ENCODE measurements at regions not wholly inside any gene's neighbourhood (a gene's known extent, or its start where the extent isn't known, plus 50 kb on each side); places are given as distances from the start of the nearest gene placed in this dataset.

DNA sequence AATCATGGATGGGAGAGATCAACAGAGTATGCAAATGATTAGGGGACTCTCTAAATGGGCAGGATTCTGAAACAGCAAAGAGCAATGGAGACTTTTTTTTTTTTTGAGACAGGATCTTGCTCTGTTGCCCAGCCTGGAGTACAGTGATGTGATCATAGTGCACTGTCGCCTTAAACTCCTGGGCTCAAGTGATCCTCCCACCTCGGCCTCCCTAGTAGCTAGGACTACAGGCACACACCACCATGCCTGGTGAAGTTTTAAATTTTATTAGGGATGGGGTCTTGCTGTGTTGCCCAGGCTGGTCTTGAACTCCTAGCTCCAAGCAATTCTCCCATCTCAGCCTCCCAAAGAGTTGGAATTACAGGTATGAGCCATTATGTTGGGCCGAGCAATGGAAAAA is 255.0 kb upstream of the ZFHX3 start:
- H3K4me3 Mint-ChIP-seq: no peak overlapping the region
- intact Hi-C loops (cut with micrococcal nuclease): no loop called here
- no peaks in the 10 kb centered on the region for H3K27me3 Mint-ChIP-seq
- ATAC-seq: no peak
- H3K9me3 Mint-ChIP-seq: no peaks in the 10 kb centered on the region
- TF ChIP-seq, protein P1, sequence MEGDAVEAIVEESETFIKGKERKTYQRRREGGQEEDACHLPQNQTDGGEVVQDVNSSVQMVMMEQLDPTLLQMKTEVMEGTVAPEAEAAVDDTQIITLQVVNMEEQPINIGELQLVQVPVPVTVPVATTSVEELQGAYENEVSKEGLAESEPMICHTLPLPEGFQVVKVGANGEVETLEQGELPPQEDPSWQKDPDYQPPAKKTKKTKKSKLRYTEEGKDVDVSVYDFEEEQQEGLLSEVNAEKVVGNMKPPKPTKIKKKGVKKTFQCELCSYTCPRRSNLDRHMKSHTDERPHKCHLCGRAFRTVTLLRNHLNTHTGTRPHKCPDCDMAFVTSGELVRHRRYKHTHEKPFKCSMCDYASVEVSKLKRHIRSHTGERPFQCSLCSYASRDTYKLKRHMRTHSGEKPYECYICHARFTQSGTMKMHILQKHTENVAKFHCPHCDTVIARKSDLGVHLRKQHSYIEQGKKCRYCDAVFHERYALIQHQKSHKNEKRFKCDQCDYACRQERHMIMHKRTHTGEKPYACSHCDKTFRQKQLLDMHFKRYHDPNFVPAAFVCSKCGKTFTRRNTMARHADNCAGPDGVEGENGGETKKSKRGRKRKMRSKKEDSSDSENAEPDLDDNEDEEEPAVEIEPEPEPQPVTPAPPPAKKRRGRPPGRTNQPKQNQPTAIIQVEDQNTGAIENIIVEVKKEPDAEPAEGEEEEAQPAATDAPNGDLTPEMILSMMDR (IDR thresholded peaks at IDR 0.05): no peak
- no peak overlapping the region for H3K27ac Mint-ChIP-seq
- DNase-seq: no peak
- ChIA-PET CTCF (no interaction called here), POLR2A (interaction anchor here (0.6 kb wide), 1 partner anchor 1186 kb away, joined by 4 read pairs; no protein-coding TSS in a partner anchor)
- H3K4me1 Mint-ChIP-seq (ENCODE audit: low read depth): no peaks in the 10 kb centered on the region
- H3K36me3 Mint-ChIP-seq (ENCODE audit: low read depth): no peaks in the 10 kb centered on the region

DNA sequence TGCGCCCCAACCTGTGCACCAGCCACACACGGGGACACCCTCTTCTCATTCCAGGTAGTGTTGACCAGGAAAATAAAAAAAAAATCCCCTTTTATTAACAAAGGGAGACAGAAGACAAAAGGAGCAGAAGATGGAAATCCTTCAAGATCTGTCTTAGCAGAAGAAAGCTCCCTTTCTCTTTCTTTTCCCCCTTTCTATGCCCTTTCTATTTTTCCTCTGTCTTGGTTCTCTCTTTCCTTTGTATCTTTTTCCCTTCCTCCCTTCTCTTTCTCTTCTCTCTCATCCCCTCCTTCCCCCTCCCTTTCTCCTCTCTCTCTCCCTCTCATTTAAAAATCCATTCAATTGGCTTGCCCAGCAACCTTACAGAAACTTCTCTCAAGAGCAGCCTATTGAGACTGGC is 254.1 kb upstream of the ZFHX3 start:
- no peak overlapping the region for H3K4me3 Mint-ChIP-seq
- ChIA-PET CTCF (no interaction called here), POLR2A (no interaction called here)
- intact Hi-C loops (cut with micrococcal nuclease): no loop called here
- ATAC-seq (no peak), DNase-seq (no peak)
- TF ChIP-seq, protein P1 (IDR thresholded peaks at IDR 0.05): no peak
- H3K27me3 Mint-ChIP-seq: no peaks in the 10 kb centered on the region
- no peaks in the 10 kb centered on the region for H3K36me3 Mint-ChIP-seq (ENCODE audit: low read depth)
- H3K4me1 Mint-ChIP-seq (ENCODE audit: low read depth): no peaks in the 10 kb centered on the region
- no peak overlapping the region for H3K27ac Mint-ChIP-seq
- no peaks in the 10 kb centered on the region for H3K9me3 Mint-ChIP-seq

DNA sequence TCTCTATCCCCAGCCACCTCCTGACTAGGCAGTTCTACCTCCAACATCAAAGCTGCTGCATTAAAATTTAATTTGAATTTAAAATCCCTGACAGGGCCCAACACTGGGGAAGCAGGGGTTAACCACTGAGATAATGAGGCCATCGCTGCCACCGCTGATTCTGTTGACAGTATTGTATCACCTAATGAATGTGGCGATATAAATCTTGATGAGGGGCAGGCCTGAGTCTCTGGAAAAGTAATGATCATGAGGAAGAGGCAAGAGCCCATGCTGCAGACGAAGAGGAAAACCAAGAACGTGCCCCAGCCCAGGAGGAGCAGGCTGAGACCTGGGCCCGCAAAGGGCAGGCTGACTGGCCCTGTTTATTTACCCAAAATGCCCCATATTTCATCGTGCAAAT is 251.4 kb upstream of the ZFHX3 start:
- TF ChIP-seq, protein P1 (IDR thresholded peaks at IDR 0.05): no peak
- intact Hi-C loops (cut with micrococcal nuclease): no loop called here
- no peaks in the 10 kb centered on the region for H3K36me3 Mint-ChIP-seq (ENCODE audit: low read depth)
- no peak overlapping the region for H3K4me3 Mint-ChIP-seq
- POLR2A ChIA-PET: no interaction called here
- no peak for ATAC-seq
- H3K4me1 Mint-ChIP-seq (ENCODE audit: low read depth): no peaks in the 10 kb centered on the region
- CTCF ChIA-PET: no interaction called here
- no peaks in the 10 kb centered on the region for H3K9me3 Mint-ChIP-seq
- DNase-seq: no peak
- no peak overlapping the region for H3K27ac Mint-ChIP-seq
- H3K27me3 Mint-ChIP-seq: no peaks in the 10 kb centered on the region

DNA sequence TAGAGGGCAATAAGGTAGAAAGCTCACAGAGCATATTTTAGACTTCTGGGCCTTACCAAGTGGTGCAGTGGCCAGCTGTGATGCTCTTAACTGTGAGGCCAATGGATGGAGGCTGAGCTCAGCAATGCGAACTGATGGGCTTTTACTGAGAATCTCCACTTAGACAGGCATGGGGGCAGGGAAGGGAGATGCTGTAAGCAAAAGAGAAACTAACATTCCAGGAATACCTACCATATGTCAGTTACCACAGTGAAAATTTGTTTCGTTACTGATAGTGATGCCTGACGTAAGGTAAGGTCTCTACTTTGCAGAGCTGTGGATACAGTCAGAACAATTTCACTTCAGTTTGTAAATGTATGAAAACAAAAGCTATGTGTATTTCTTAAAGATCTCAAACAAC is 250.6 kb upstream of the ZFHX3 start:
- intact Hi-C loops (cut with micrococcal nuclease): no loop called here
- no peaks in the 10 kb centered on the region for H3K4me1 Mint-ChIP-seq (ENCODE audit: low read depth)
- CTCF ChIA-PET: no interaction called here
- ATAC-seq: no peak
- no peak overlapping the region for H3K27ac Mint-ChIP-seq
- TF ChIP-seq, protein P1 (IDR thresholded peaks at IDR 0.05): no peak
- POLR2A ChIA-PET: no interaction called here
- DNase-seq: no peak
- no peaks in the 10 kb centered on the region for H3K36me3 Mint-ChIP-seq (ENCODE audit: low read depth)
- no peaks in the 10 kb centered on the region for H3K27me3 Mint-ChIP-seq
- H3K9me3 Mint-ChIP-seq: no peaks in the 10 kb centered on the region
- no peak overlapping the region for H3K4me3 Mint-ChIP-seq

DNA sequence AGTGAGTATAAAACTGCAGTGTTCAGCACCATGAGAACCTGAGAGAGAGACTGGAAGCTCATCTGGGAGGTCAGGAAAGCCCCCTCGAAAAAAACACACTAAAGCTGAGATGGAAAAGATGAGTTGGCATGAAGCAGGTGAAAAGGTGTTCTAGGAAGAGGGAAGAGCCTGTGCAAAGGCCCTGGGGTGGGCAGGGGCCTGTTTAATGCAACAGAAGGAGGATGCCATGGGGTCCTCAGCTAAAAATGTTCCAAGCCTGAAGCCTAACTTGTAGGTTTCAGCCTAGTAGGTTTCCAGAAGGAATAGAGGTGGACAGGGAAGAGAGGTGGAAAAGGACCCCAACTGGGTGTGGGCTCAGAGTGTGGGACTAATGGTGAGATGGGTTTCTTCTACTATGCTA is 242.3 kb upstream of the ZFHX3 start:
- Mint-ChIP-seq H3K9me3 (no peaks in the 10 kb centered on the region), H3K27ac (no peak overlapping the region), H3K4me1 (ENCODE audit: low read depth) (no peaks in the 10 kb centered on the region), H3K36me3 (ENCODE audit: low read depth) (no peaks in the 10 kb centered on the region), H3K27me3 (no peaks in the 10 kb centered on the region), H3K4me3 (no peak overlapping the region)
- ChIA-PET CTCF (interaction anchor here (1.0 kb wide), 1 partner anchor 100 kb away, joined by 3 read pairs; no protein-coding TSS in a partner anchor), POLR2A (no interaction called here)
- DNase-seq: no peak
- TF ChIP-seq, protein P1 (IDR thresholded peaks at IDR 0.05): no peak
- intact Hi-C loops (cut with micrococcal nuclease): no loop called here
- ATAC-seq: no peak
